MCF 10A (cell line): ENCODE measurements at regions not wholly inside any gene's neighbourhood (a gene's known extent, or its start where the extent isn't known, plus 50 kb on each side); places are given as distances from the start of the nearest gene placed in this dataset.
"Not testable (repeated sequence)": the region's sequence is repeated elsewhere in the genome, so short reads cannot be mapped to it uniquely, and the experiment has no call there.

Experiments
- BruUV-seq: library from RNA; stranded (reverse); fragments of 400-500 nt; replicated peaks from 2 replicates; lab custom pipeline; 2021; lab: Mats Ljungman, UMichigan
- CTCF ChIA-PET: fragments of 300-600 bp; sonication (Branson Sonifier 250); formaldehyde crosslinking; extraction: SDS; loops from one replicate; lab custom pipeline; 2021; ENCODE audit warnings: antibody characterized with exemption, inconsistent platforms; lab: Yijun Ruan, JAX
- POLR2A ChIA-PET: fragments of 300-600, 350-650 bp; sonication (Branson Sonifier 250); formaldehyde crosslinking; extraction: SDS; loops from one replicate; lab custom pipeline; 2020; ENCODE audit warnings: antibody characterized with exemption, inconsistent platforms; lab: Yijun Ruan, JAX
- DNase-seq: peaks from one replicate; pipeline ENCODE4 v3.0.0-alpha.2; 2018; ENCODE audit not compliant: unreplicated experiment
- H3K27ac Mint-ChIP-seq: one replicate; pipeline ENCODE4 v1.8.0; 2022; ENCODE audit warnings: mild to moderate bottlenecking, low read depth, mixed read lengths; ENCODE audit not compliant: unreplicated experiment
- H3K27me3 Mint-ChIP-seq: one replicate; pipeline ENCODE4 v1.8.0; 2022; ENCODE audit warnings: mixed read lengths; ENCODE audit not compliant: insufficient read depth, unreplicated experiment
- H3K36me3 Mint-ChIP-seq: one replicate; pipeline ENCODE4 v1.8.0; 2022; ENCODE audit warnings: mild to moderate bottlenecking, moderate library complexity, mixed read lengths; ENCODE audit not compliant: insufficient read depth, unreplicated experiment
- H3K4me1 Mint-ChIP-seq: one replicate; pipeline ENCODE4 v1.8.0; 2022; ENCODE audit warnings: mixed read lengths; ENCODE audit not compliant: insufficient read depth, unreplicated experiment
- H3K4me3 Mint-ChIP-seq: one replicate; pipeline ENCODE4 v1.8.0; 2022; ENCODE audit warnings: mild to moderate bottlenecking, moderate library complexity, mixed read lengths; ENCODE audit not compliant: unreplicated experiment
- H3K9me3 Mint-ChIP-seq: one replicate; pipeline ENCODE4 v1.8.0; 2022; ENCODE audit warnings: mixed read lengths; ENCODE audit not compliant: unreplicated experiment
- CTCF ChIP-seq: fragments of 200-600 bp; IDR thresholded peaks from one replicate; pipeline ENCODE4 v1.8.0; 2022; ENCODE audit warnings: antibody characterized with exemption, mild to moderate bottlenecking; ENCODE audit not compliant: unreplicated experiment
- intact Hi-C: fragments of 100-400 bp; cut with micrococcal nuclease; formaldehyde crosslinking; loops from 2 replicates; pipeline ENCODE4 v1.14.1; 2022

- peaks cover 4% of the 10 kb centered on the region for H3K36me3 Mint-ChIP-seq
- no peaks in the 10 kb centered on the region for H3K4me1 Mint-ChIP-seq
- DNase-seq: no peak
- no peak overlapping the region for H3K4me3 Mint-ChIP-seq
- peaks cover 50% of the 10 kb centered on the region for H3K9me3 Mint-ChIP-seq
- ChIA-PET CTCF (no interaction called here), POLR2A (no interaction called here)
- no peak for TF ChIP-seq CTCF
- intact Hi-C loops: no loop called here
- no peak overlapping the region for H3K27ac Mint-ChIP-seq
- no peaks in the 10 kb centered on the region for H3K27me3 Mint-ChIP-seq
- BruUV-seq: no TSS peak
Observed at GRCh38 chr22:11360632-11361031, 4167.4 kb upstream of the OR11H1 start.

GRCh38 chr22:11361496-11361895 is 4166.5 kb upstream of the OR11H1 start:
- H3K9me3 Mint-ChIP-seq: peaks cover 44% of the 10 kb centered on the region
- CTCF ChIA-PET, H3K4me3 Mint-ChIP-seq, H3K4me1 Mint-ChIP-seq, H3K27ac Mint-ChIP-seq, POLR2A ChIA-PET, intact Hi-C loops, H3K27me3 Mint-ChIP-seq, H3K36me3 Mint-ChIP-seq, DNase-seq, BruUV-seq: not testable (repeated sequence)

- intact Hi-C loops, H3K9me3 Mint-ChIP-seq: not testable (repeated sequence)
Observed at GRCh38 chr22:11369612-11370307, 4158.2 kb upstream of the OR11H1 start.

GRCh38 chr22:11370311-11370710 is 4157.7 kb upstream of the OR11H1 start:
- H3K27me3 Mint-ChIP-seq, H3K4me3 Mint-ChIP-seq, H3K27ac Mint-ChIP-seq, POLR2A ChIA-PET, CTCF ChIA-PET, H3K36me3 Mint-ChIP-seq, DNase-seq, H3K9me3 Mint-ChIP-seq, H3K4me1 Mint-ChIP-seq, BruUV-seq, intact Hi-C loops: not testable (repeated sequence)

More at GRCh38 chr22:11369612-11370307, 4158.2 kb upstream of the OR11H1 start:
- H3K4me1 Mint-ChIP-seq, BruUV-seq, POLR2A ChIA-PET, H3K27me3 Mint-ChIP-seq, DNase-seq, H3K36me3 Mint-ChIP-seq, H3K27ac Mint-ChIP-seq, CTCF ChIA-PET, H3K4me3 Mint-ChIP-seq: not testable (repeated sequence)
